GM12891 (cell line): ENCODE measurements at regions not wholly inside any gene's neighbourhood (a gene's known extent, or its start where the extent isn't known, plus 50 kb on each side); places are given as distances from the start of the nearest gene placed in this dataset.

Source experiments
- PAX5 ChIP-seq: IDR thresholded peaks from 2 replicates; pipeline ENCODE4 v1.6.1; 2011; ENCODE audit warnings: low read length, moderate library complexity, mild to moderate bottlenecking; ENCODE audit not compliant: insufficient read depth, severe bottlenecking
- POLR2A ChIP-seq: IDR thresholded peaks from 2 replicates; pipeline ENCODE4 v1.6.1; 2011; ENCODE audit warnings: low read depth, low read length, control low read depth
- POLR2AphosphoS5 ChIP-seq: IDR thresholded peaks from 2 replicates; pipeline ENCODE4 v1.6.1; 2011; ENCODE audit warnings: low read depth, low read length, control low read depth
- TAF1 ChIP-seq: IDR thresholded peaks from 2 replicates; pipeline ENCODE4 v1.6.1; 2011; ENCODE audit warnings: low read depth, low read length, control low read depth

DNA sequence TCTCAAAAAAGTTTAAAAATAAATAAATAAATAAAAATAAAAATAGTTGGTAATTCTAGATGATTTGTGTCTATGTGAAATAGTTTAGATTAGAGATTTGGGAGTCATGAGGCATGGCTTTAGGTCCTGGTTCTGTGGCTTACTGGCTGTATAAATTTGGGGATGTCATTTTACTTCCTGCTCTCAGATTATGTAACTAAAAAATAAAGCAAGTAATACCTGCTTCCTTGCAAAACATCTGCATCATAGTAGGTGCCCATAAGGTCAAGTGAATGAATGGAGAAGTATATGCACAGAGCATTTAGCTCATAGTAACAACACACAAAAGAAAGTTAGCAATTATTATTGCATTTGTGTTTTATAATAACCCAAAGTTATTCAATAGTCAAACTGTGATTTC lies 287.7 kb upstream of the TLE4 start:
- TF ChIP-seq POLR2AphosphoS5 (no peak), TAF1 (no peak), POLR2A (no peak), PAX5 (no peak)
